ENCODE measurements at regions not wholly inside any gene's neighbourhood (a gene's known extent, or its start where the extent isn't known, plus 50 kb on each side); places are given as distances from the start of the nearest gene placed in this dataset.

DNA sequence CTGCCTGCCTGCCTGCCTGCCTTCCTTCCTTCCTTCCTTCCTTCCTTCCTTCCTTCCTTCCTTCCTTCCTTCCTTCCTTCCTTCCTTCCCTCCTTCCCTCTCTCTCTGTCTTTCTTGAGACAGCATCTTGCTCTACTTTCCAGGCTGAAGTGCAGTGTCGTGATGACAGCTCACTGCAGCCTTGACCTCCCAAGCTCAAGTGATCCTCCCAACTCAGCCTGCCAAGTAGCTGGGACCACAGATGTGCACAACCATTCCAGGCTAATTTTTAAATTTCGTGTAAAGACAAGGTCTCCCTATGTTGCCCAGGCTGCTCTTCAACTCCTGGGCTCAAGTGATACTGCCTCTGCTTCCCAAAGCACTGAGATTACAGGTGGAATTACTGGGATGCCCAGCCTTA, 328.2 kb upstream of the SORL1-AS1 start:
- DNase-seq = no peak

- no peak for DNase-seq
Measured at GRCh38 chr11:121777056-121777455, 324.3 kb upstream of the SORL1-AS1 start.

DNA sequence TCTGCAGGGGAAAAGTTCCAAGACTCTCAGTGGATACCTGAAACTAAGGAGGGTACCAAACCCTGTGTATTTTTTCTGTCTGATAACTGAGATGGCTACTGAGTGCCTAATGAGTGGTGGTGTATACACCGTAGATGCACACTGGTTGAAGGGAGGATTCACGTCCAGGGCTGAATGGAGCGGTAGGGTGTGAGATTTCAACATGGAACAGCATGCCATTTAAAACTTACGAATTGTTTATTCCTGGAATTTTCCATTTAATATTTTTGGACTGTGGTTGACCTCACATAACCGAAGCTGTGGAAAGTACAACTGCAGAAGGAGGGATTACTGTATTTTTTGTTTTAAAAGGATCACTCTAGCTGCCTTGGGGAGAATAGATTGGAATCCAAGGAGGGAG, 322.5 kb upstream of the SORL1-AS1 start:
- no peak for DNase-seq

DNA sequence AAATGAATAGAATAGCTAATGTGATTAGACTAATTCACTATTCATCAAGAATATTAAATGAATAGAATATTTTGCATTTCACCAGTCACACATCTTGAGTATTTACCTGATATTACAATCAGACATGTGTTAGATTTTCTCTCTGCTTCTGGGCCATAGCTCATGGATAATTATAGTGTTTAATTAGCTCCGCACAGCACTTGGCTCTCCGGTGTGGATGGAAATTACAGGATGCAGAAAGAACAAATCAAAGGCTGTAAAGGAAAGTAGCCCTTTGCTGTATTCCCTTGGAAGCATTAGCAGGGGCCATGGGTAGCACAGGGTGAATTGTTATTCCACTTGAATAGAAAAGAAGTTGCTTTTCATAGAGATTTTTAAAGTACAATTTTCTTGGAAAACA, 320.3 kb upstream of the SORL1-AS1 start:
- no peak for DNase-seq

DNA sequence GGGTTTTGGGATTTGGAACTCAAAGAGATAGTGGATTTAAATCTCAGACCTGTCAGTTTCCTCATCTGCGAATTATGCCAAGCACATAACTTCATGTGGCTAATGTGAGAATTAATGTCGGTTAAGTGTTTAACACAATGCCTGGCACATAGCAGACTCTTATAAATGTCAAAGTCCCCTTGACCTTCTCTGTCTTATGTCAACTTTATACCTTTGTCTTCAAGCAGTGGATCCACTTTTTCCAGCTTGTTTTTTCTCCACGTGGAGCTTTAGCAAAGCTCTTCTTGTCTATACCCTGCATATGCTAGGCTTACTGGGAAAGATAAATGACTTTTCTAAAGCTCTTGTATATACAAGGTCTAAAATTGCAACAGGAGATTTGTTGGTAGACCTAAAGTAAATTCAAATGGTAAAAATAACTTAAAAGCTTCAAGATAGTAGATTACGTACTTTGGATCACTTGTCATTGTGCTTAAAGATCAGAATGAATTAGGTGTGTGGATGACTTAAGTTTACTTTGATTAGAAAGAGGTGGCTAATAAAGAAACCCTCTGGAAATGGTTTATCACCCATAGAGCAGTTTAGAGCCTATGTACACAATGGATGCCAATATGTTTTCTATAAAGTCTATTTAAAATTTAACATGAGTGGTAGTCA, 318.3 kb upstream of the SORL1-AS1 start:
- no peak for DNase-seq

DNA sequence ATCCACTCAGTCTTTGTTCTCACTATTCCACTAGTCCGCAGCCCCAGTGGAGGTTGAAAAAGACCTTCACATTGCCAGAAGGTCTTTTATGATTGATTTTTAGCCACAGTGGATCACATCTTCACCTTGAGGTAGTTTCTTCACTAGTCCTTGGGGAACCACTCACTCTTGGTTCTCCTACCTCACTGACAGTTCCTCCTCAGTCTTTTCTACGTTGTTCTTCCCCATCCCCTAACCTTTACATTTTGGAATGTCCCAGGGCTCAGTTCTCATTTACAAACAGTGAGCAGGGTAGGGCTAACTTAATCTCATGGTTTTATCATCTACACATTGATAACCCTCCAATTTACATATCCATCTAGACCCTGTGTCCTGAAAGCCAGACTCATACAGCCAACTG, 316.4 kb upstream of the SORL1-AS1 start:
- DNase-seq = no peak

DNA sequence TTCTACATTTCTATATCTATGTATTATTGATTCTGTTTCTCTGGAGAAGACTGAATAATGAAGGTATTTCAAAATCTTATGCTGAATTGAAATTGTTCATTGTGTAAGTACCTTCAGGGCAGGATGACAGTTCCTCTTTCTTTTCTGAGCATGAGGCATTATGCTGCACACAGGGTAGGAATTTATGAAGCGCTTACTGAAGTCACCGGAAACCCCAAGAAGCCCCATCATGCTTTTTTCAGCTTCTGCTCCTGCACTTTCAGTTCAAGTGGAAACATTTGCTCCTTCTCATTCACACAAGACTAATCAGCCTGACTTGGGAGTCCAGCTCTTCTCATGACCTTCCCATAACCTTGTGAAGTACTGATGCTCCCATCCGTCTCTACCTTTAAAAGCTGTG, 314.7 kb upstream of the SORL1-AS1 start:
- DNase-seq = no peak

DNA sequence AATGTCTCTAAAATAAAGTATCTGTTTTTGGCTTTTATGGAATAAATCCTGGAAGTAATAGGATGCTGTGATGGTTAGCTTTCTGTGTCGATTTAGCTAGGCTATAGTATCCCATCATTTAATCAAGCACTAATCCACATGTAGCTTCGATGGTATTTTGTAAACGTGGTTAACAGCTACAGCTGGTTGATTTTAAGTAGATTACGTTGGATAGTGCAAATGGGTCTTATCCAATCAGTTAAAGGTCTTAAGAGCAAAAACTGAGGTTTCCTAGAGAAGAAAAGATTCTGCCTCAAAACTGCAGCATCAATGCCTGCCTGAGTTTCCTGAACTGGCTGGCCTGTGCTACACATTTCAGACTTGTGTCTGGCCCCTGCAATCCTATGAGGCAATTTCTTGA, 314.2 kb upstream of the SORL1-AS1 start:
- DNase-seq = no peak

DNA sequence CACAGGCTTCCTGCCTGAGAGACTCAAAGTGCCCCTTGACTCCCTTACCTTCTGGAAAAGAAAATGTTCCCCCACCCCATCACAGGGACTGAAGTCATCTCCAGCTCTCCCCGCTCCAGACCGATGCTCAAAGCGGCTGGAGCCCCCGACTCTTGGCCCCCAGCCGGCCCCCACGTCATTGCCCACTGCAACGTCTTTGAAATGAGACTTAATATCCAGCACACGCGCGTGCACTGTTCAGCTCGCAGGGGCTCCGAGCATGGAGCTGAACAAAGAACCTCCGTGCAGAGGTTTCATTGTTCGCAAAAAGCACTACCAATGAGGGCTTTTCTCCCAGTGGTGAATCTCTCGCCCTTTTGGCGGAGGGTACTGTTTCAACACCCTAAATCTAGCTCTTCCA, 313.4 kb upstream of the SORL1-AS1 start:
- DNase-seq = no peak

GRCh38 chr11:121763526-121763925, 310.8 kb upstream of the SORL1-AS1 start:
- no peak for DNase-seq

DNA sequence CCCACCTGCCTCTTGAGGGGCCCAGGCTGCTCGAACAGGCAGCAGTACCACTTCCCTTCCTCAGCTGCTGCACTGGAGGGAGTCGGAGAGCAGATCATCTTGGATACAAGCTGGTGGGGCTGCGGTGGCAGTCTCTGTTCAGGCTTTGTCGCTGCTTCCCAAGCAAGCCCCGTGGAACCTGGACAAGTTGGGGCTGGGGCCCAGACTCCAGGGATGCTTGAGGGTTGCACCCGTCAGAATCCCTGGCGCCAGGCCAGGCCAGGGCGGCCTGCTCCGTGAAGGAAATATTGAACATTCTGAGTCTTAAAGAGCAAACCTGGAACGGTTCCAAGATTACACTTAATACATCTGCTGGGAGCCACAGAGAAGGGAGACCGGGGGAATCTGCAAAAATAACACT, 310.1 kb upstream of the SORL1-AS1 start:
- DNase-seq = no peak

DNA sequence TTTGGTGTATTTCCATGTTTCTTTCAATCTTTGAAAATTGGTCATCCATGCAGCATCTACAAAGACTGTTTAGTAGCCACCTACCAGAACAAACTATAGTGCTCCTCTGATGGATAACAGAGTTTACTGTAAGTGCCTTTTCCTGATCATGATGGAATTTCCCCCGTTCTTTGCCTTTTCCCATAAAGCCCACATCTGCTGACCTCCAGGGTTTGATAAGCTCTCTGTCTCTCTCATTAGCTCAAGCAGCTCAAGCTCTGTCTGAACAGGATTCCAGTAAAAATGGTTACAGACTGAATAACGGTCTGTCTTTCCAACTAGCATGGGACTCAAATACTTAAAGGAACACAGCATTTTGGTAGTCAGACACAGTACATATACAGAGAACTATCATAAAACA, 308.4 kb upstream of the SORL1-AS1 start:
- no peak for DNase-seq

GRCh38 chr11:121757480-121758125, 304.8 kb upstream of the SORL1-AS1 start:
- no peak for DNase-seq

GRCh38 chr11:121755906-121756305, 303.1 kb upstream of the SORL1-AS1 start:
- DNase-seq = no peak

- no peak for DNase-seq
Measured at GRCh38 chr11:121755191-121755590, 302.4 kb upstream of the SORL1-AS1 start.

- DNase-seq = no peak
Measured at GRCh38 chr11:121754598-121754997, 301.8 kb upstream of the SORL1-AS1 start.

DNA sequence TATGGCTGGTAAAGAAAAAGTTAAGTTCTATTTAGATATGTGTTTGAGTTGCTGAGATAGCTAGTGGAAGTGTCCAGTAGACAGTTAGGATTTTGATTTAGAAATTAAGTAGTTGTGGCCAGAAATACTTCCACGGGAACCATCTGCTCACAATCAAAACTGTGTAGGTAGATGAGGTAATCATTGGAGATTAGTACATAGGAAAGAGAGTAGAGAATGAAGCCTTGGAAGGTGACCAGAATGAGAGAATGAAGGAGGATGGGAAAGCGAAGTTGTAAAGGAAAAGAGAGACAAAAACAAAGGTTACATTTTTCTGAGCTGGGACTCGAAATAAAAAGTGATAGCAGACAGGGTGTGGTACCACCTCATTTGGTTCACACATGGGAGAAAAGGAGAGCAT, 296.9 kb upstream of the SORL1-AS1 start:
- DNase-seq = no peak

DNA sequence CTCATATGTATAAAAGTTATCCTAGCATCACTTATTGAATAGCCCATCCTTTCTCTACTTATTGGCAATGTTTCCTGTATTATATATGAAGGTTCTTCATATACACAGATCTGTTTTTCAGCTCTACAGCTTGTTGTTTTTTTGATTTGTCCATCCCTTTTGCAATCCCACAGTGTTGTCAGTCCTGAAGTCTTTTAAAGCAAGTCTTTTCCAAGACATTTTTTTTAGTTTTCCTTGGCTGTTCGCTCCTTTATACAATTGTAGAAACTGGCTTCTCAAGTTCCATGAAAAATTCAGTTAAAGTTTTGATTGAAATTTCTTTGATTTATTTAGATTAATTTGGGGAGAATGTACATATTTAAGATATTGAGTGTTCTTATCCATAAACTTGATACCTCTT, 295.3 kb upstream of the SORL1-AS1 start:
- no peak for DNase-seq

- DNase-seq = no peak
Measured at GRCh38 chr11:121743285-121743684, 290.5 kb upstream of the SORL1-AS1 start.

DNA sequence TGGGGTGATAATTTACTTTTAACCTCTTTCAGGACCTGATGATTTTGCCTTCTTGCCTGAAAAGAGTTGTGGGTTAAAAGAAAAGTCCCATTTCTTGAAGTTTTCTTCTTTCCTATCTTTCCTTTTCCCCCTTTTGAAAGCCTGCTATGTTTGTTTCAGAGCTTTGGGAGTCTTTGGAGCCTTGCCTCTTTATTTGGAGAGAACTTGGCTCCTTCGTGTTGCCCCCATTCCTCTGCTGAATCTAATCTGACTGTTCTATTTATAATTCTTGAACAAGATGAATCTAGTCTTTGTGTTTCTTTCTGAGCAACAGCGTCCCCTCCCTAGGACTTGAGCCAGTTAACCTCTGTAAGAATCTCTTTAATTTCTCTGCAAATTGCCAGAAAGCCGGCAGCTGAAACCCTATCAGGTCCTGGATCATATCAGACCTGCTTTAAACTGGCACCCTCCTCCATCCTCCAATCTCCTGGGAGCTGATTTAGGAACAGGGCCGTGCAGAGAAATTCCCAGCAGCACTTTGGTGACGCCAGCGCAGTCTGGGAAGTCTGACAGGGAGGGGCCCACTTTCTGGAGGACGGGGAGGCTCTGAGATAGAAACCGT, 289.1 kb upstream of the SORL1-AS1 start:
- no peak for DNase-seq

DNA sequence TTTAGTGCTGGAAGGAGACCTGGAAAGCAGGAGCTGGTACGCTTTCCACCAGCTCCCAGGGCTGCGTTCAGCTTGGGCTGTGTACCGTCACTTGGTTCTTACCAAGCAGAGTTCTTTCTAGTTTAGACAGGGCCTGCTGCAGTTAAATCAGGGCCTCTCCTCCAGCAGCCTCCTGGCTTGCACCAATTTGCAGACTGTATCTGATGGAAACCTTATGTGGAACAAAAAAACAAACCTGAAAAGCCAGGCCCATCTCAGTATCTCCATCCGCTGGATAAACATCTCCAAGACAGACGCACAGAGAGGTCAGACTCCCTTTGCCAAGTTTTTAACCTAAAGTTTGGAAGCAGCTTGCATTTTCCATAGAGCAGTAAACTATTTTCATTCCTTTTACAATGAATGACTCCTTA, 288.6 kb upstream of the SORL1-AS1 start:
- DNase-seq = no peak

DNA sequence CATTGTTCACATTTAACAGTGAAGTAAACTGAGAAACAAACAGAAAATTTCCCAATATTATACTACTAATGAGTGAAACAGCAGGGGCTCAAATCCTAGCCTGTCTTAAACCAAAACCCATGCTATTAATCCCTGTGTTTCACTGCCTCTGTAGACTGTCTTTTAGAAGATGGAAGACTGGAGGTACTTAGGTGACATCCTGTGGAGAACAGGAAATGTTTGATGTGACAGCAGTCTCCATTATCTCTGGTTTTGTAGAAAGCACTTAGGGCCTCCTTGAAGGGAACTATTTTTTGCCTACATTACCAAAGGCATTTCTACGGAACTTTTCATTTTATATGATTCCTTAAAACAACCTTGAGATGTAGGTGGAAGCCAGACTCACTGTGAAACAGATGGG, 288.1 kb upstream of the SORL1-AS1 start:
- no peak for DNase-seq

DNA sequence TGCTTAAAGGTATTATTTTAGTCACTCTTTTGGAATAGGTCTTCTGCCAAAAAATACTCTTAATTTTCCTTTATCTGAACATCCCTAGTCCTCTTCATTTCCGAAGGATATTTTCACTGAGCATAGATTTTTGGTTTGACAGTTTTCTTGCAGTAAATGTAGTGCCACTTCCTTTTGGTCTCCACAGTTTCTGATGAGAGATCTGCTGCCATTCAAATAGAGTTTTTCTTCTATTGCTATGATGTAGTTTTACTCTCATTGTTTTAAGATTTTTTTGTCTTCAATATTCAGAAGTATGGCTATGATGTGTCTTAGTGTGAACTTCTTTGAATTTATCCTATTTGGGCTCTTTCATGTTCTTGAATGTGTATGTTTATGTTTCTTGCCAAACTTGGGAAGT, 281.1 kb upstream of the SORL1-AS1 start:
- no peak for DNase-seq

DNA sequence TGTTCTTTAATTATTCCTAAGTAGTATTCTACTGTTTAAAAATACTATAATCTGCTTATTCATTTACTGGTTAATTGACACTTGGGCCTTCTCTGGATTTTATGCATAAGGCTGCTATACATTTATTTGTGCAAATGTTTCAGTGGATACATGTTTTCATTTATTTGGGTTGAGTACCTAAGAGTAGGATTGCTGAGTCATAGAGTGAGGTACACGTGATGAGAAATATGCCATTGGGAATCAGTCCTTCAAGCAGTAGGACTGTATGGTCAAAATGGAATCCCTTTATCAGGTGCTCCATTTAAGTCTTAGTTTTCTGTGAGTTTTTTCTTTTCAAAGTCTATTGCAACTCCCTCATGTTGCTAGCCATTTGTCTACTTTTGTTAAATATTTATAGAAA, 275.2 kb upstream of the SORL1-AS1 start:
- DNase-seq = no peak

- DNase-seq = no peak
Measured at GRCh38 chr11:121723246-121723741, 270.5 kb upstream of the SORL1-AS1 start.

Measured in activated CD8-positive, alpha-beta memory T cell treated with anti-CD3 and anti-CD28 coated beads, Interleukin-2, amount 50 U/mL, for 48 hours (primary cell).